Kidney (tissue), 13 donors: ENCODE measurements at regions not wholly inside any gene's neighbourhood (a gene's known extent, or its start where the extent isn't known, plus 50 kb on each side); places are given as distances from the start of the nearest gene placed in this dataset.

ENCODE experiments used
- DNase-seq, 5 donors: peaks; one replicate each; pipeline ENCODE4 v3.0.0-alpha.2; 2013 to 2020
- FAIRE-seq: peaks from 2 replicates; lab custom pipeline; 2012; peaks lifted over from hg19 to GRCh38; lab: Jason Lieb, UNC
- H3K27ac ChIP-seq, 2 donors: one replicate each; pipeline ENCODE4 v1.7.0; 2013; ENCODE audit warnings: low read depth in 2 of 2, low read length in 2 of 2, inconsistent platforms in 1 of 2
- H3K27me3 ChIP-seq: one replicate; pipeline ENCODE4 v1.7.1; 2013; ENCODE audit warnings: low read length, inconsistent platforms; ENCODE audit not compliant: control insufficient read depth, insufficient read depth
- H3K36me3 ChIP-seq, 3 donors: one replicate each; pipeline versions ENCODE4 v1.7.0 to v1.7.1; 2013; ENCODE audit warnings: low read length in 3 of 3, control low read depth in 1 of 3, inconsistent platforms in 1 of 3; ENCODE audit not compliant: insufficient read depth in 3 of 3, control insufficient read depth in 2 of 3
- H3K4me1 ChIP-seq, 3 donors: one replicate each; pipeline versions ENCODE4 v1.7.0 to v1.7.1; 2013; ENCODE audit warnings: low read length in 3 of 3, inconsistent platforms in 1 of 3, low read depth in 1 of 3; ENCODE audit not compliant: control insufficient read depth in 2 of 3, insufficient read depth in 2 of 3
- H3K4me3 ChIP-seq, 3 donors: one replicate each; pipeline versions ENCODE4 v1.7.0 to v1.8.1; 2013; ENCODE audit warnings: low read length in 3 of 3, control low read depth in 1 of 3, inconsistent platforms in 1 of 3
- H3K9ac ChIP-seq, 3 donors: one replicate each; pipeline versions ENCODE4 v1.7.0 to v1.7.1; 2013; ENCODE audit warnings: low read length in 3 of 3, control low read depth in 1 of 3, inconsistent platforms in 1 of 3
- H3K9me3 ChIP-seq, 3 donors: one replicate each; pipeline versions ENCODE4 v1.7.0 to v1.7.1; 2013; ENCODE audit warnings: low read length in 3 of 3, control low read depth in 1 of 3, inconsistent platforms in 1 of 3; ENCODE audit not compliant: control insufficient read depth in 2 of 3, insufficient read depth in 1 of 3
- intact Hi-C: fragments of 100-400 bp; cut with DNase I; formaldehyde crosslinking; loops from one replicate; pipeline ENCODE4 v1.11.1; 2022
- TF ChIP-seq, protein P1 (sequence below): IDR thresholded peaks from 3 replicates; pipeline ENCODE4 v1.5.1; 2012; ENCODE audit warnings: mild to moderate bottlenecking, moderate library complexity, borderline replicate concordance; ENCODE audit not compliant: insufficient read depth; ENCODE audit errors: extremely low read depth
- donor health status: control.
- donor health status: control.
- donor health status: control.
- donor health status: control.
- donor health status: control.
- donor health status: DM: yes; HTN: yes; CAD: no.
- donor health status: Normal renal cell carcinoma (clear cell type).

- Histone ChIP-seq H3K9ac (no peak overlapping the region), H3K27ac (no peak overlapping the region), H3K9me3 (no peaks in the 10 kb centered on the region), H3K36me3 (no peaks in the 10 kb centered on the region), H3K27me3 (no peaks in the 10 kb centered on the region), H3K4me1 (no peaks in the 10 kb centered on the region), H3K4me3 (no peak overlapping the region)
- intact Hi-C loops: no loop called here
- DNase-seq (no peak), FAIRE-seq (no peak)
- TF ChIP-seq, protein P1, sequence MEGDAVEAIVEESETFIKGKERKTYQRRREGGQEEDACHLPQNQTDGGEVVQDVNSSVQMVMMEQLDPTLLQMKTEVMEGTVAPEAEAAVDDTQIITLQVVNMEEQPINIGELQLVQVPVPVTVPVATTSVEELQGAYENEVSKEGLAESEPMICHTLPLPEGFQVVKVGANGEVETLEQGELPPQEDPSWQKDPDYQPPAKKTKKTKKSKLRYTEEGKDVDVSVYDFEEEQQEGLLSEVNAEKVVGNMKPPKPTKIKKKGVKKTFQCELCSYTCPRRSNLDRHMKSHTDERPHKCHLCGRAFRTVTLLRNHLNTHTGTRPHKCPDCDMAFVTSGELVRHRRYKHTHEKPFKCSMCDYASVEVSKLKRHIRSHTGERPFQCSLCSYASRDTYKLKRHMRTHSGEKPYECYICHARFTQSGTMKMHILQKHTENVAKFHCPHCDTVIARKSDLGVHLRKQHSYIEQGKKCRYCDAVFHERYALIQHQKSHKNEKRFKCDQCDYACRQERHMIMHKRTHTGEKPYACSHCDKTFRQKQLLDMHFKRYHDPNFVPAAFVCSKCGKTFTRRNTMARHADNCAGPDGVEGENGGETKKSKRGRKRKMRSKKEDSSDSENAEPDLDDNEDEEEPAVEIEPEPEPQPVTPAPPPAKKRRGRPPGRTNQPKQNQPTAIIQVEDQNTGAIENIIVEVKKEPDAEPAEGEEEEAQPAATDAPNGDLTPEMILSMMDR: no peak
Observed at GRCh38 chr17:54813896-54814295, 86.8 kb upstream of the TOM1L1 start.

DNA sequence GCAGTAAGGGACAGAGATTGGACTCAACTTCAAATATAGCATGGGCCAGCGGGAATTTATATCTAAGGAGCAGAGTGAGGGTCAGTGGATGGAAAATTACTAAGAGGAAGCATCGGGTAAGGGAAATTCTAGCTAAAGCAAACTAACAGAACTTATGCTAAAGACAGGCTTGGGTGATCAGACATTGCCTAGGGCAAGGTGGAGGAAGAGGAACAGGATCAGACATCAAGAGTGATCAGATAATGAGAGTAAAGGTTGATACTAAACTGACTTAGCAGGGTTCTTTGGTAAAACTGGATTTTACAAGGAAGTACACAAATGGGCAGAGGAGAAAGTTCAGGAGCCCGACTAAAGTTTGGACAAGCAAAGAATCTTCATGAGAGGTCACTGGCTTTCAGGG, 86.3 kb upstream of the TOM1L1 start:
- H3K4me1 ChIP-seq: no peaks in the 10 kb centered on the region
- H3K36me3 ChIP-seq: no peaks in the 10 kb centered on the region
- no peak overlapping the region for H3K4me3 ChIP-seq
- no peaks in the 10 kb centered on the region for H3K9me3 ChIP-seq
- H3K27me3 ChIP-seq: no peaks in the 10 kb centered on the region
- intact Hi-C loops: no loop called here
- TF ChIP-seq, protein P1: no peak
- DNase-seq (no peak), FAIRE-seq (no peak)
- H3K27ac ChIP-seq: no peak overlapping the region
- no peak overlapping the region for H3K9ac ChIP-seq

DNA sequence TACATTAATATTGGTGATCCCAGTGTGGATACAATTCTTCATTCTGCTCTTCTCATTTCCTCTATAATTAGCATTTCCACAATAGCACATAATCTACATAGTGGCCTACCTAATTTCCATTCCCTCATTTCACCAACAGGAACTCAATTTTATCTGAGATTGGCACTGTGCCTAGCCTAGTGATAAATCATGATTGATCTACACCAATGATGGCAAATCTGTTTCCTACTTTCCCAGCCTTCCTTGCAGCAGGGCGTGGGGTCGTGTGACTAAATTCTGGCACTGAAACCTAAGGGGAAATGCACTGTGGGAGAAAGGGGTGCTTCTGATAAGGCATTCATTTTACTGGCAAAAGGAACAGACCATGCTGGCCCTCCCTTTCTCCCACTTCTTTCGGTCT, 66.6 kb upstream of the TOM1L1 start:
- Histone ChIP-seq H3K36me3 (no peaks in the 10 kb centered on the region), H3K4me3 (no peak overlapping the region), H3K4me1 (no peaks in the 10 kb centered on the region), H3K27ac (no peak overlapping the region), H3K9me3 (peaks cover 0 to 6% (median 0%) of the 10 kb centered on the region in 3 donors), H3K27me3 (no peaks in the 10 kb centered on the region), H3K9ac (no peak overlapping the region)
- FAIRE-seq (no peak), DNase-seq (no peak)
- TF ChIP-seq, protein P1: no peak
- intact Hi-C loops: no loop called here

- Histone ChIP-seq H3K27me3 (no peaks in the 10 kb centered on the region), H3K36me3 (no peaks in the 10 kb centered on the region), H3K27ac (no peak overlapping the region), H3K9ac (no peak overlapping the region), H3K4me1 (no peaks in the 10 kb centered on the region), H3K4me3 (no peak overlapping the region), H3K9me3 (peaks cover 0 to 6% (median 0%) of the 10 kb centered on the region in 3 donors)
- TF ChIP-seq, protein P1: no peak
- FAIRE-seq (no peak), DNase-seq (no peak)
- intact Hi-C loops: no loop called here
Observed at GRCh38 chr17:54835015-54835414, 65.6 kb upstream of the TOM1L1 start.
